ENCODE measurements at regions not wholly inside any gene's neighbourhood (a gene's known extent, or its start where the extent isn't known, plus 50 kb on each side); places are given as distances from the start of the nearest gene placed in this dataset.

DNA sequence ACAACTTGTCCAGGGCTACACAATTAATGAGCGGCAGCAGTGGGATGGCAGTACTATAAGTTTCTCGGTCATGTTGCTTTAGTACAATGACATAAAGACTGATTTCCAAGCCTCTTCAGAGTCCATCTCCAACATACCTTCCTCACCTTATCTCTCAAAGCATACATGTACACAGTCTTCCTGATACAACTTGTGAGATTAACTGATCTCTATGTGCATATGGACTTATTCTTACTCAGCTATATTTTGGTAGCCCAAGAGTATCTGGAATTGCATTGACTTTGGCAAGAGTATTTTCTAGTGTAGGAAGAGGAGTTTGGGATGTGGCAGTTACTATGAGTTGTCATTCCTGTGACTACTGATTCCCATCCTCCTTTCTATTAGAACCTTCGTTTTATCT, 575.0 kb downstream of the EDEM1 start:
- H3K4me3 Mint-ChIP-seq (ENCODE audit: unreplicated experiment): no peak overlapping the region
- no peak overlapping the region for H3K27ac Mint-ChIP-seq (ENCODE audit: unreplicated experiment)
- no peaks in the 10 kb centered on the region for H3K36me3 Mint-ChIP-seq (ENCODE audit: unreplicated experiment)
- DNase-seq (ENCODE audit: extremely low spot score, unreplicated experiment): no peak
- TF ChIP-seq, protein P1, sequence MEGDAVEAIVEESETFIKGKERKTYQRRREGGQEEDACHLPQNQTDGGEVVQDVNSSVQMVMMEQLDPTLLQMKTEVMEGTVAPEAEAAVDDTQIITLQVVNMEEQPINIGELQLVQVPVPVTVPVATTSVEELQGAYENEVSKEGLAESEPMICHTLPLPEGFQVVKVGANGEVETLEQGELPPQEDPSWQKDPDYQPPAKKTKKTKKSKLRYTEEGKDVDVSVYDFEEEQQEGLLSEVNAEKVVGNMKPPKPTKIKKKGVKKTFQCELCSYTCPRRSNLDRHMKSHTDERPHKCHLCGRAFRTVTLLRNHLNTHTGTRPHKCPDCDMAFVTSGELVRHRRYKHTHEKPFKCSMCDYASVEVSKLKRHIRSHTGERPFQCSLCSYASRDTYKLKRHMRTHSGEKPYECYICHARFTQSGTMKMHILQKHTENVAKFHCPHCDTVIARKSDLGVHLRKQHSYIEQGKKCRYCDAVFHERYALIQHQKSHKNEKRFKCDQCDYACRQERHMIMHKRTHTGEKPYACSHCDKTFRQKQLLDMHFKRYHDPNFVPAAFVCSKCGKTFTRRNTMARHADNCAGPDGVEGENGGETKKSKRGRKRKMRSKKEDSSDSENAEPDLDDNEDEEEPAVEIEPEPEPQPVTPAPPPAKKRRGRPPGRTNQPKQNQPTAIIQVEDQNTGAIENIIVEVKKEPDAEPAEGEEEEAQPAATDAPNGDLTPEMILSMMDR (IDR thresholded peaks at IDR 0.05): no peak
- no peaks in the 10 kb centered on the region for H3K4me1 Mint-ChIP-seq (ENCODE audit: unreplicated experiment)
- H3K9me3 Mint-ChIP-seq (ENCODE audit: unreplicated experiment): peaks cover 30% of the 10 kb centered on the region
- no peaks in the 10 kb centered on the region for H3K27me3 Mint-ChIP-seq (ENCODE audit: unreplicated experiment)

DNA sequence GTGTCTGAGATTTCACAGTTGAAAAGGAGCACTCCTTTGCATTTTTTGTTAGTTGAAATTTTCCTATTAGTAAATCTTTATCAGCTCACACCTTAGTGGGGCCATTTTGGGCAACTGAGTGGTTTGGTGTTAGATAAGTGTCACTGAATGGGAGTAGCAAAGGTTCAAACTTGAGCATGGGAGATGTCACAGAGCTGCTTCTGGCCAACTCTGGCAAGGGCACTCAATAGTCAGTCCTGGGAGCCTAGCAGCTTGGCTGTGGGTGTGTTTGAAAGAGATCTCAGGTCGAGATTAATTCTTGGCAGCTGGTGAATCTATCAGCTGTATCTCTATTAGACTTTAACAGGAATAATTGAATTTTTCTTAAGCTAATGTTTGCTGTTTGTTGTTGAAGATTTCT, 579.3 kb downstream of the EDEM1 start:
- no peak for DNase-seq (ENCODE audit: extremely low spot score, unreplicated experiment)

DNA sequence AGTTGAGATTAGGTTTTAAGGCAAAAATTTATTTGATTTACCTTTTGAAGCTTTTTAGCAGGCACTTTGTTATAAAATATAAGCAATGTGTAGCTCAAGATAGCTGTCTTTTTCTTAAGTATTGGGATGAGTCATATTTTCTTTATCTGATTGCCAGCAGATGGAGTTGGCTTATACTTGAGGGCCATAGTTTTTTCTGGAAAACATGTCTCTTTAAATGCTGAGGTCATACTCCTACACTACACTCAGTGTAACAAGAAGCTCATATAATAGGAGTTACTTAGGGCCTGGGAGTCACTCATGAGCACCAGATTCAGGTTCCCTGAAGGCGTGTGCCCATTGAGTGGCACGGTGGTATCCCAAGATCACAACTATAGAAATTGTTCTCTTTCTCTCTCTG, 579.8 kb downstream of the EDEM1 start:
- Mint-ChIP-seq H3K36me3 (ENCODE audit: unreplicated experiment) (no peaks in the 10 kb centered on the region), H3K9me3 (ENCODE audit: unreplicated experiment) (peaks cover 27% of the 10 kb centered on the region), H3K27me3 (ENCODE audit: unreplicated experiment) (no peaks in the 10 kb centered on the region), H3K4me1 (ENCODE audit: unreplicated experiment) (no peaks in the 10 kb centered on the region), H3K4me3 (ENCODE audit: unreplicated experiment) (no peak overlapping the region), H3K27ac (ENCODE audit: unreplicated experiment) (no peak overlapping the region)
- TF ChIP-seq, protein P1 (IDR thresholded peaks at IDR 0.05): no peak
- no peak for DNase-seq (ENCODE audit: extremely low spot score, unreplicated experiment)

More for the DNA sequence above, 579.3 kb downstream of the EDEM1 start:
- no peaks in the 10 kb centered on the region for H3K36me3 Mint-ChIP-seq (ENCODE audit: unreplicated experiment)
- H3K4me3 Mint-ChIP-seq (ENCODE audit: unreplicated experiment): no peak overlapping the region
- H3K27ac Mint-ChIP-seq (ENCODE audit: unreplicated experiment): no peak overlapping the region
- TF ChIP-seq, protein P1 (IDR thresholded peaks at IDR 0.05): no peak
- no peaks in the 10 kb centered on the region for H3K27me3 Mint-ChIP-seq (ENCODE audit: unreplicated experiment)
- H3K9me3 Mint-ChIP-seq (ENCODE audit: unreplicated experiment): peaks cover 27% of the 10 kb centered on the region
- H3K4me1 Mint-ChIP-seq (ENCODE audit: unreplicated experiment): no peaks in the 10 kb centered on the region

DNA sequence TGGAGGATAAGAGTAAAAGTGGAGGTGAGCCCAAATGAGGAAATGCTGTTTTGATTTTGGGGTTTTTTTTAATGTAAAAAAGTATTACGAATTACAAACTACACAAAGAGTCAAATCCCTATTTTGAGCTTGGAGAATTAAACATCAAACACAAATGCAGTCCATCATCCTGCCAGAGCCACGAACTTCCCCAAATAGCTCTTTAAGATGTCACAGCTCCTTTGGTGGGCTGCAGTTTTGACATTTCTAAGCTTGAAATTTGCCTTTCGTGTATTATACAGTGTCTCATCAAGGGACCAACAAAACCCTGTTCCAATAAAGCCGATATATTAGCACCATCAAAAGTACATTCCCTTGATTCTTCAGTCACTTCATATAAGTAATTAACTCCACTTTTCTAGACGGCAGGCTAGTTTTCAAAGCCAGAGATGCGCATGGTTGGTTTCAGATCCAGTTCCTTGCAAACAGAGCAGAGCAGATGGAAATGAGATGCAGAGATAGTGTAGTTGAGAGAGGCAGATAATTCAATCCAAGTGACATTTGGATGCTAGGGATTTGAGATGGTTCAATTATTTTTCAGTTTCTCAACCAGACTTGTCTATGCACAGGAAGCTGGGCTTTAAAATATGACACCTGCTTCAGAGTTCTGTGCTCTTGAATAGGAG, 580.9 kb downstream of the EDEM1 start:
- Mint-ChIP-seq H3K36me3 (ENCODE audit: unreplicated experiment) (no peaks in the 10 kb centered on the region), H3K27ac (ENCODE audit: unreplicated experiment) (no peak overlapping the region), H3K4me1 (ENCODE audit: unreplicated experiment) (no peaks in the 10 kb centered on the region), H3K27me3 (ENCODE audit: unreplicated experiment) (no peaks in the 10 kb centered on the region), H3K9me3 (ENCODE audit: unreplicated experiment) (peaks cover 28% of the 10 kb centered on the region), H3K4me3 (ENCODE audit: unreplicated experiment) (no peak overlapping the region)
- DNase-seq (ENCODE audit: extremely low spot score, unreplicated experiment): no peak
- TF ChIP-seq, protein P1 (IDR thresholded peaks at IDR 0.05): no peak

DNA sequence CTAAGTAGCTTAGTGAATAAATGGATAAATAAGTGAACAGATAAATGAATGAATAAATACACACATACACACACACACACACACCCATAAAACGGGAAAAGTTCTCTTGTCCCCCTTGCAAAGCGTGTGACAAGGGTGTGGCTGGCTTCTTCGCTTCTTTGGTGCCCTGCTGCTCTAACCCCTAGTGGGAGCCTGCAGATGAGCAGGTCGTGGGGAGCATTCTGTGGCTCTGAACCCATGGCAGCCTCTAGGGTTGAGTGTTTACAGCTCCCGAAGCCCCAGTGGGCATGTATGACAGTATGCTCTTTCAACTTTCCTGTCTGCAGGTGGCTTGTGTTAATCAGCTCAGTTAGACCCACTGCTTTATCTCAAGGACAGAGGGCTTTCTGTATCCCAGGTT, 582.3 kb downstream of the EDEM1 start:
- H3K27ac Mint-ChIP-seq (ENCODE audit: unreplicated experiment): no peak overlapping the region
- no peak for DNase-seq (ENCODE audit: extremely low spot score, unreplicated experiment)
- no peaks in the 10 kb centered on the region for H3K4me1 Mint-ChIP-seq (ENCODE audit: unreplicated experiment)
- no peaks in the 10 kb centered on the region for H3K36me3 Mint-ChIP-seq (ENCODE audit: unreplicated experiment)
- H3K9me3 Mint-ChIP-seq (ENCODE audit: unreplicated experiment): peaks cover 33% of the 10 kb centered on the region
- H3K4me3 Mint-ChIP-seq (ENCODE audit: unreplicated experiment): no peak overlapping the region
- no peaks in the 10 kb centered on the region for H3K27me3 Mint-ChIP-seq (ENCODE audit: unreplicated experiment)
- TF ChIP-seq, protein P1 (IDR thresholded peaks at IDR 0.05): no peak

All from osteocyte (in vitro differentiated cells).